Muscle layer of duodenum (tissue), 2 donors: ENCODE measurements at regions not wholly inside any gene's neighbourhood (a gene's known extent, or its start where the extent isn't known, plus 50 kb on each side); places are given as distances from the start of the nearest gene placed in this dataset.

Experiments
- H3K27ac ChIP-seq: one replicate; pipeline ENCODE4 v1.7.0; 2013; ENCODE audit warnings: mild to moderate bottlenecking, low read length
- H3K27me3 ChIP-seq: one replicate; pipeline ENCODE4 v1.7.0; 2013; ENCODE audit warnings: low read depth, mild to moderate bottlenecking, control low read depth, low read length
- H3K36me3 ChIP-seq, 2 donors: one replicate each; pipeline ENCODE4 v1.7.0; 2013; ENCODE audit warnings: low read length in 2 of 2, control low read depth in 1 of 2, mild to moderate bottlenecking in 1 of 2; ENCODE audit not compliant: insufficient read depth in 2 of 2, control insufficient read depth in 1 of 2
- H3K4me1 ChIP-seq, 2 donors: one replicate each; pipeline ENCODE4 v1.7.0; 2013; ENCODE audit warnings: low read length in 2 of 2, mild to moderate bottlenecking in 2 of 2, control low read depth in 1 of 2, moderate library complexity in 1 of 2; ENCODE audit not compliant: insufficient read depth in 2 of 2, control insufficient read depth in 1 of 2
- H3K4me3 ChIP-seq, 2 donors: one replicate each; pipeline ENCODE4 v1.7.0; 2013; ENCODE audit warnings: low read length in 2 of 2, low read depth in 1 of 2, mild to moderate bottlenecking in 1 of 2
- H3K9me3 ChIP-seq, 2 donors: one replicate each; pipeline ENCODE4 v1.7.0; 2013; ENCODE audit warnings: low read length in 2 of 2, control low read depth in 1 of 2, mild to moderate bottlenecking in 1 of 2; ENCODE audit not compliant: control insufficient read depth in 1 of 2
- donor health status: healthy.

- Histone ChIP-seq H3K36me3 (peaks cover 0 to 10% of the 10 kb centered on the region in 2 donors), H3K27ac (peak overlapping the region; percentile 48), H3K27me3 (no peaks in the 10 kb centered on the region), H3K4me3 (no peak overlapping the region), H3K4me1 (peaks cover 32 to 57% of the 10 kb centered on the region in 2 donors), H3K9me3 (no peaks in the 10 kb centered on the region)
Observed at GRCh38 chr22:46062971-46063631, 86.1 kb upstream of the WNT7B start.

GRCh38 chr22:46063846-46064227, 86.5 kb upstream of the PPARA start:
- Histone ChIP-seq H3K27me3 (no peaks in the 10 kb centered on the region), H3K9me3 (no peaks in the 10 kb centered on the region), H3K4me1 (peaks cover 40 to 53% of the 10 kb centered on the region in 2 donors), H3K27ac (peak overlapping the region; percentile 100), H3K4me3 (no peak overlapping the region), H3K36me3 (peaks cover 0 to 10% of the 10 kb centered on the region in 2 donors)

- Histone ChIP-seq H3K27me3 (no peaks in the 10 kb centered on the region), H3K36me3 (peaks cover 0 to 14% of the 10 kb centered on the region in 2 donors), H3K4me1 (peaks cover 42 to 47% of the 10 kb centered on the region in 2 donors), H3K9me3 (no peaks in the 10 kb centered on the region), H3K27ac (peak overlapping the region; percentile 100), H3K4me3 (peak overlapping the region; percentile 27)
Observed at GRCh38 chr22:46064228-46064965, 85.9 kb upstream of the PPARA start.

GRCh38 chr22:46064966-46065666, 85.2 kb upstream of the PPARA start:
- Histone ChIP-seq H3K9me3 (no peaks in the 10 kb centered on the region), H3K36me3 (peaks cover 0 to 16% of the 10 kb centered on the region in 2 donors), H3K4me1 (peaks cover 44 to 46% of the 10 kb centered on the region in 2 donors), H3K27me3 (no peaks in the 10 kb centered on the region), H3K27ac (peak overlapping the region; percentile 100), H3K4me3 (peak overlapping the region; percentile 27)

- Histone ChIP-seq H3K9me3 (no peaks in the 10 kb centered on the region), H3K4me3 (peak overlapping the region; percentile 27), H3K27ac (peak overlapping the region; percentile 100), H3K27me3 (no peaks in the 10 kb centered on the region), H3K36me3 (peaks cover 0 to 22% of the 10 kb centered on the region in 2 donors), H3K4me1 (peaks cover 44 to 46% of the 10 kb centered on the region in 2 donors)
Observed at GRCh38 chr22:46065691-46066454, 84.5 kb upstream of the PPARA start.

- H3K27ac ChIP-seq = peak overlapping the region; percentile 100
- H3K4me1 ChIP-seq = peaks cover 44 to 46% of the 10 kb centered on the region in 2 donors
- no peaks in the 10 kb centered on the region for H3K27me3 ChIP-seq
- peaks cover 0 to 22% of the 10 kb centered on the region in 2 donors for H3K36me3 ChIP-seq
- H3K4me3 ChIP-seq = peak overlapping the region; percentile 45 to 56
- no peaks in the 10 kb centered on the region for H3K9me3 ChIP-seq
Observed at GRCh38 chr22:46066691-46067090, 83.6 kb upstream of the PPARA start.

- Histone ChIP-seq H3K4me3 (peak overlapping the region; percentile 45 to 56), H3K36me3 (peaks cover 0 to 22% of the 10 kb centered on the region in 2 donors), H3K27me3 (no peaks in the 10 kb centered on the region), H3K4me1 (peaks cover 39 to 44% of the 10 kb centered on the region in 2 donors), H3K9me3 (no peaks in the 10 kb centered on the region), H3K27ac (peak overlapping the region; percentile 100)
Observed at GRCh38 chr22:46067159-46068111, 82.9 kb upstream of the PPARA start.

- peak overlapping the region in 1 of 2 donors; percentile 74 for H3K4me3 ChIP-seq
- H3K27ac ChIP-seq = peak overlapping the region; percentile 100
- H3K4me1 ChIP-seq = peaks cover 32 to 37% of the 10 kb centered on the region in 2 donors
Observed at GRCh38 chr22:46068181-46068592, 82.1 kb upstream of the PPARA start.

GRCh38 chr22:46068593-46069491, 81.5 kb upstream of the PPARA start:
- no peaks in the 10 kb centered on the region for H3K9me3 ChIP-seq
- peak overlapping the region; percentile 74 to 83 for H3K4me3 ChIP-seq
- H3K4me1 ChIP-seq = peaks cover 28 to 31% of the 10 kb centered on the region in 2 donors

More at GRCh38 chr22:46068181-46068592, 82.1 kb upstream of the PPARA start:
- H3K36me3 ChIP-seq = peaks cover 0 to 25% of the 10 kb centered on the region in 2 donors
- no peaks in the 10 kb centered on the region for H3K9me3 ChIP-seq
- H3K27me3 ChIP-seq = no peaks in the 10 kb centered on the region

More at GRCh38 chr22:46068593-46069491, 81.5 kb upstream of the PPARA start:
- H3K36me3 ChIP-seq = peaks cover 0 to 28% of the 10 kb centered on the region in 2 donors
- no peaks in the 10 kb centered on the region for H3K27me3 ChIP-seq
- H3K27ac ChIP-seq = peak overlapping the region; percentile 100
